ENCODE measurements at regions not wholly inside any gene's neighbourhood (a gene's known extent, or its start where the extent isn't known, plus 50 kb on each side); places are given as distances from the start of the nearest gene placed in this dataset.

DNA sequence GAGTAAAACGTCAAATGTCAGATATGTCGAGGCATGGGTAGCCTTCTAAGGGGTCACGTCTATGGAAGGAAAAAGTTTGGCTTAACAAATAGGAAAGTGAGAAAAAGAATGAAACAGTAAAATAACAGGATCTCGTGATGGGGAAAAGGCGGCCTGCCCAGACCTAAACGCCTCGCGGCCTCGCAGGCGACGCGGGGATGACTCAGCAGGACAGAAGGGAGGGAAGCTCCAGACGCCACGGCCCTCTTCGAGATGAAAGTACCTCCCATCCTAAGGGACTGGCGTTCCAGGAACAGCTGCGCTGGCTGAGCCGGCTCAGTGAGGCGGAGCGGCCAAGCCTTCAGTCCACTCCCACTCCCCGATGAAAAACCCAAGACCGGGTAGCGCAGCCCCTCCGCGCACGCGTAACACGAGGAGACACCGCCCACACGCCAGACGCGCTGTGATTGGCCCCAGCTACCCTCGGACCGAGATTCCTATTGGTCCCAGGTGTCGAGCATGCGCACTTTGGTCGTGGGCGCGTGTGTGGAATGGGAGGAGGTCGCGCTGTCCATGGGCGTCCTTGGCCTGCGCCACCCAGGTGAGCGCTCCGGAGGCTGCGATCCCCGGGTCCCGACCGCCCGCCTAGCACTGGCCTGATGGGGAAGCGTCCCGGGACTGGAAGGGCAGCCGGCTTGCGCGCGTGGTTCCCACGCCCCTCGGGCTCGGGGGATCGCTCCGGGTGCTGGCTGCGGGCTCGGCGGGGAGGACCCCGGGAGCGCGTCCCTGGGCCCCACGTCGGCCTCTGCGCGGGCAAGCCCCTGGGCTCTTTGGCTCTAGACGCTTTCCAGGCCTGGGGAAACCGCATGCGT is 588.5 kb downstream of the MTRR start (continued):
- TF ChIP-seq, protein P1, sequence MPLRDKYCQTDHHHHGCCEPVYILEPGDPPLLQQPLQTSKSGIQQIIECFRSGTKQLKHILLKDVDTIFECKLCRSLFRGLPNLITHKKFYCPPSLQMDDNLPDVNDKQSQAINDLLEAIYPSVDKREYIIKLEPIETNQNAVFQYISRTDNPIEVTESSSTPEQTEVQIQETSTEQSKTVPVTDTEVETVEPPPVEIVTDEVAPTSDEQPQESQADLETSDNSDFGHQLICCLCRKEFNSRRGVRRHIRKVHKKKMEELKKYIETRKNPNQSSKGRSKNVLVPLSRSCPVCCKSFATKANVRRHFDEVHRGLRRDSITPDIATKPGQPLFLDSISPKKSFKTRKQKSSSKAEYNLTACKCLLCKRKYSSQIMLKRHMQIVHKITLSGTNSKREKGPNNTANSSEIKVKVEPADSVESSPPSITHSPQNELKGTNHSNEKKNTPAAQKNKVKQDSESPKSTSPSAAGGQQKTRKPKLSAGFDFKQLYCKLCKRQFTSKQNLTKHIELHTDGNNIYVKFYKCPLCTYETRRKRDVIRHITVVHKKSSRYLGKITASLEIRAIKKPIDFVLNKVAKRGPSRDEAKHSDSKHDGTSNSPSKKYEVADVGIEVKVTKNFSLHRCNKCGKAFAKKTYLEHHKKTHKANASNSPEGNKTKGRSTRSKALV (CRISPR knock-in tag; IDR thresholded peaks at IDR 0.05), result peak; percentile 63; the same call in 1 of the 2 replicates
- TF ChIP-seq KDM4B (CRISPR knock-in tag; IDR thresholded peaks at IDR 0.05) (no peak), MZF1 (CRISPR knock-in tag; IDR thresholded peaks at IDR 0.05; ENCODE audit: borderline replicate concordance) (no peak), ZNF160 (CRISPR knock-in tag; IDR thresholded peaks at IDR 0.05) (no peak), ZFP36L2 (CRISPR knock-in tag; IDR thresholded peaks at IDR 0.05) (no peak), ZMYM4 (CRISPR knock-in tag; IDR thresholded peaks at IDR 0.05) (peak; percentile 86), ZNF30 (CRISPR knock-in tag; IDR thresholded peaks at IDR 0.05) (peak; percentile 54; the same call in 1 of the 2 replicates), NCOA5 (CRISPR knock-in tag; IDR thresholded peaks at IDR 0.05) (no peak), STAT5B (CRISPR knock-in tag; IDR thresholded peaks at IDR 0.05) (no peak), KAT2B (IDR thresholded peaks at IDR 0.05; ENCODE audit: borderline replicate concordance, low read depth, low read length) (no peak), ZNF235 (CRISPR knock-in tag; IDR thresholded peaks at IDR 0.05; ENCODE audit: borderline replicate concordance) (no peak), RFX5 (IDR thresholded peaks at IDR 0.05; ENCODE audit: low read depth, low read length) (no peak), CCDC6 (CRISPR knock-in tag; IDR thresholded peaks at IDR 0.05) (no peak)
- TF ChIP-seq, protein P2, sequence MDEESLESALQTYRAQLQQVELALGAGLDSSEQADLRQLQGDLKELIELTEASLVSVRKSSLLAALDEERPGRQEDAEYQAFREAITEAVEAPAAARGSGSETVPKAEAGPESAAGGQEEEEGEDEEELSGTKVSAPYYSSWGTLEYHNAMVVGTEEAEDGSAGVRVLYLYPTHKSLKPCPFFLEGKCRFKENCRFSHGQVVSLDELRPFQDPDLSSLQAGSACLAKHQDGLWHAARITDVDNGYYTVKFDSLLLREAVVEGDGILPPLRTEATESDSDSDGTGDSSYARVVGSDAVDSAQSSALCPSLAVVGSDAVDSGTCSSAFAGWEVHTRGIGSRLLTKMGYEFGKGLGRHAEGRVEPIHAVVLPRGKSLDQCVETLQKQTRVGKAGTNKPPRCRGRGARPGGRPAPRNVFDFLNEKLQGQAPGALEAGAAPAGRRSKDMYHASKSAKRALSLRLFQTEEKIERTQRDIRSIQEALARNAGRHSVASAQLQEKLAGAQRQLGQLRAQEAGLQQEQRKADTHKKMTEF (CRISPR knock-in tag; IDR thresholded peaks at IDR 0.05), result no peak
- TF ChIP-seq, protein P3, sequence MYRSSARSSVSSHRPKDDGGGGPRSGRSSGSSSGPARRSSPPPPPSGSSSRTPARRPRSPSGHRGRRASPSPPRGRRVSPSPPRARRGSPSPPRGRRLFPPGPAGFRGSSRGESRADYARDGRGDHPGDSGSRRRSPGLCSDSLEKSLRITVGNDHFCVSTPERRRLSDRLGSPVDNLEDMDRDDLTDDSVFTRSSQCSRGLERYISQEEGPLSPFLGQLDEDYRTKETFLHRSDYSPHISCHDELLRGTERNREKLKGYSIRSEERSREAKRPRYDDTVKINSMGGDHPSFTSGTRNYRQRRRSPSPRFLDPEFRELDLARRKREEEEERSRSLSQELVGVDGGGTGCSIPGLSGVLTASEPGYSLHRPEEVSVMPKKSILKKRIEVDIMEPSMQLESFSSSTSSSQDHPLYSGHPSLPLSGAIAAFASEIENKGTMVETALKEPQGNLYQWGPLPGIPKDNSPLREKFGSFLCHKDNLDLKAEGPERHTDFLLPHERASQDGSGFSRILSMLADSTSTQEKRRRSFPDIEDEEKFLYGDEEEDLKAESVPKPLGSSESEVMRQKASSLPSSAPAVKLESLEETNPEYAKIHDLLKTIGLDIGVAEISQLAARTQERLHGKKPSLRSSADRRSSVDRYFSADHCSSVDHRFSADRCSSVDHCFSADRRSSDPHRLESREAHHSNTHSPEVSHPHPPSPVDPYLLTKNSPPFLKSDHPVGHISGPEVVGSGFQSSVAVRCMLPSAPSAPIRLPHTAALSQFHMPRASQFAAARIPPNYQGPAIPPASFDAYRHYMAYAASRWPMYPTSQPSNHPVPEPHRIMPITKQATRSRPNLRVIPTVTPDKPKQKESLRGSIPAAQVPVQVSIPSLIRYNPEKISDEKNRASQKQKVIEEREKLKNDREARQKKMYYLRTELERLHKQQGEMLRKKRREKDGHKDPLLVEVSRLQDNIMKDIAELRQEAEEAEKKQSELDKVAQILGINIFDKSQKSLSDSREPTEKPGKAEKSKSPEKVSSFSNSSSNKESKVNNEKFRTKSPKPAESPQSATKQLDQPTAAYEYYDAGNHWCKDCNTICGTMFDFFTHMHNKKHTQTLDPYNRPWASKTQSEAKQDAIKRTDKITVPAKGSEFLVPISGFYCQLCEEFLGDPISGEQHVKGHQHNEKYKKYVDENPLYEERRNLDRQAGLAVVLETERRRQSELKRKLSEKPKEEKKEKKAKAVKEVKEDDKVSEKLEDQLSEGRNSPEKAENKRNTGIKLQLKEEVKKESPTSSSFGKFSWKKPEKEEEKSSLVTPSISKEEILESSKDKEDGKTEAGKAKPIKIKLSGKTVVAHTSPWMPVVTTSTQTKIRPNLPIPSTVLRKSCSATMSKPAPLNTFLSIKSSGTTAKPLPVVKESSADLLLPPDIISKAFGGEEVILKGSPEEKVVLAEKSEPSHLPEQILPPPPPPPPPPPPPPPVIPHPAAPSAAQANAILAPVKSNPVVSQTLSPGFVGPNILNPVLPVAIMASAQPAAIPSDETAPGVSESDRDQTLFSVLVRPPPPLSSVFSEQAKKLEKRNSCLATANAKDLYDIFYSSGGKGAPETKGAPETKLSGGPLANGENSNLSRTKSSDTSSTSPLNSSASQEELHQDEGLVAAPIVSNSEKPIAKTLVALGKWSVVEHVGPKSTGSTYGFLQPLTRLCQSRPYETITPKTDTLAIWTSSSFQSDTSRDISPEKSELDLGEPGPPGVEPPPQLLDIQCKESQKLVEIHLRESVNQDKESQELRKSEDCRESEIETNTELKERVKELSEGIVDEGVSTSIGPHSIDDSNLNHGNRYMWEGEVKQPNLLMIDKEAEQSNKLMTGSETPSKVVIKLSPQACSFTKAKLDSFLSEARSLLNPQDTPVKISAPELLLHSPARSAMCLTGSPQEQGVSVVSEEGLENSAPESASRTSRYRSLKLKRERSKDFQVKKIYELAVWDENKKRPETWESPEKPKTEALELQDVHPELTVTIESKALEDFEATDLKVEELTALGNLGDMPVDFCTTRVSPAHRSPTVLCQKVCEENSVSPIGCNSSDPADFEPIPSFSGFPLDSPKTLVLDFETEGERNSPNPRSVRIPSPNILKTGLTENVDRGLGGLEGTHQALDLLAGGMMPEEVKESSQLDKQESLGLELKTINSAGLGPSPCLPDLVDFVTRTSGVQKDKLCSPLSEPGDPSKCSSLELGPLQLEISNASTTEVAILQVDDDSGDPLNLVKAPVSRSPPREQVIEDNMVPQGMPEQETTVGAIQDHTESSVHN (CRISPR knock-in tag; IDR thresholded peaks at IDR 0.05), result no peak
- TF ChIP-seq, protein P4, sequence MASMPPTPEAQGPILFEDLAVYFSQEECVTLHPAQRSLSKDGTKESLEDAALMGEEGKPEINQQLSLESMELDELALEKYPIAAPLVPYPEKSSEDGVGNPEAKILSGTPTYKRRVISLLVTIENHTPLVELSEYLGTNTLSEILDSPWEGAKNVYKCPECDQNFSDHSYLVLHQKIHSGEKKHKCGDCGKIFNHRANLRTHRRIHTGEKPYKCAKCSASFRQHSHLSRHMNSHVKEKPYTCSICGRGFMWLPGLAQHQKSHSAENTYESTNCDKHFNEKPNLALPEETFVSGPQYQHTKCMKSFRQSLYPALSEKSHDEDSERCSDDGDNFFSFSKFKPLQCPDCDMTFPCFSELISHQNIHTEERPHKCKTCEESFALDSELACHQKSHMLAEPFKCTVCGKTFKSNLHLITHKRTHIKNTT (CRISPR knock-in tag; IDR thresholded peaks at IDR 0.05), result no peak
